Heart right ventricle (tissue), 16 donors: ENCODE measurements at regions not wholly inside any gene's neighbourhood (a gene's known extent, or its start where the extent isn't known, plus 50 kb on each side); places are given as distances from the start of the nearest gene placed in this dataset.

ENCODE experiments used
- ATAC-seq, 8 donors: fragments of 200-7000 bp; cut with Tn5 transposase; one replicate each; pipeline ENCODE4 v1.9.1; 2020; ENCODE audit warnings: mild to moderate bottlenecking in 8 of 8, moderate library complexity in 8 of 8, moderate number of reproducible peaks in 1 of 8
- DNase-seq, 2 donors: peaks; one replicate each; pipeline ENCODE4 v3.0.0-alpha.2; 2020
- H3K27ac ChIP-seq, 10 donors: fragments of 200-600 bp; sonication (generic) in 2 of 10; one replicate each; pipeline versions ENCODE4 v1.5.0 to v1.8.0; 2020 to 2022; ENCODE audit warnings: mild to moderate bottlenecking in 3 of 10
- H3K27me3 ChIP-seq, 7 donors: fragments of 200-600 bp; one replicate each; pipeline ENCODE4 v1.8.0; 2021 to 2022; ENCODE audit warnings: mild to moderate bottlenecking in 2 of 7
- H3K36me3 ChIP-seq, 9 donors: fragments of 200-600 bp; sonication (generic) in 1 of 9; one replicate each; pipeline versions ENCODE4 v1.5.0 to v1.8.0; 2020 to 2022; ENCODE audit warnings: mild to moderate bottlenecking in 2 of 9
- H3K4me1 ChIP-seq, 9 donors: fragments of 200-600 bp; sonication (generic) in 1 of 9; one replicate each; pipeline versions ENCODE4 v1.5.0 to v1.8.0; 2020 to 2022; ENCODE audit warnings: mild to moderate bottlenecking in 4 of 9
- H3K4me3 ChIP-seq, 10 donors: fragments of 200-600 bp; sonication (generic) in 2 of 10; one replicate each; pipeline versions ENCODE4 v1.5.0 to v1.8.0; 2020 to 2022; ENCODE audit warnings: mild to moderate bottlenecking in 7 of 10, moderate library complexity in 2 of 10
- H3K9me3 ChIP-seq, 11 donors: fragments of 200-600 bp in 10 of 11; sonication (generic) in 2 of 11; one replicate each; pipeline versions ENCODE4 v1.5.0 to v1.8.0; 2013 to 2022; ENCODE audit warnings: mild to moderate bottlenecking in 2 of 11, control low read depth in 1 of 11, moderate library complexity in 1 of 11
- WGBS, 2 donors: extraction: QIAGEN DNeasy Blood & Tissue Kit; methylation state at CpG; one replicate each; pipeline ENCODE4 v1.1.7; 2013; ENCODE audit warnings: inconsistent platforms in 1 of 2; 5-methylcytosine and 5-hydroxymethylcytosine counted together
- intact Hi-C, 10 donors: fragments of 100-400 bp; cut with DNase I; formaldehyde crosslinking; loops; one replicate each; pipeline versions ENCODE4 v1.11.1 to v1.14.2; 2022
- TF ChIP-seq, protein P1 (sequence below), 9 donors: fragments of 200-600 bp; sonication (generic) in 2 of 9; IDR thresholded peaks; one replicate each; pipeline versions ENCODE4 v1.5.0 to v1.8.0; 2021 to 2022; ENCODE audit warnings: antibody characterized with exemption in 9 of 9, mild to moderate bottlenecking in 5 of 9, moderate library complexity in 1 of 9
- donor health status: Arrhythmogenic right ventricular cardiomyopathy.
- donor health status: ischemic (EF 13 %, LVEDD 7.1; RV severe dilation, severe dysfunction).
- donor health status: healthy with polysubstance abuse.
- donor health status: DM: no; HTN: yes; CAD: no.
- donor health status: DM: no; HTN: no; CAD: no.
- donor health status: ischemic (EF 25% LVEDD 6.9; RV normal size, moderate dysfunction).
- donor health status: ischemic (EF 25% LVEDD 5.7; RV mildly dilated, moderate dysfunction).
- donor health status: healthy.
- donor health status: DM: yes; HTN: yes; CAD: no.
- donor health status: Ischemic cardiomyopathy.
- donor health status: ischemic (EF 35%, LVEDD 5.7; RV mildly dilated, moderate dysfunction).
- donor health status: nonischemic (EF 11% LVEDD 7.7; RV severe dilation, severe dysfunction).
- donor health status: DM: yes; HTN: yes; CAD: no.
- donor health status: PGD.
- donor health status: ischemic (EF 29% LVEDD 5.4; RV normal size, mild dysfunction).
- donor health status: nonischemic (EF 23%, LVEDD 6.1; RV moderate dilation, normal function).

DNA sequence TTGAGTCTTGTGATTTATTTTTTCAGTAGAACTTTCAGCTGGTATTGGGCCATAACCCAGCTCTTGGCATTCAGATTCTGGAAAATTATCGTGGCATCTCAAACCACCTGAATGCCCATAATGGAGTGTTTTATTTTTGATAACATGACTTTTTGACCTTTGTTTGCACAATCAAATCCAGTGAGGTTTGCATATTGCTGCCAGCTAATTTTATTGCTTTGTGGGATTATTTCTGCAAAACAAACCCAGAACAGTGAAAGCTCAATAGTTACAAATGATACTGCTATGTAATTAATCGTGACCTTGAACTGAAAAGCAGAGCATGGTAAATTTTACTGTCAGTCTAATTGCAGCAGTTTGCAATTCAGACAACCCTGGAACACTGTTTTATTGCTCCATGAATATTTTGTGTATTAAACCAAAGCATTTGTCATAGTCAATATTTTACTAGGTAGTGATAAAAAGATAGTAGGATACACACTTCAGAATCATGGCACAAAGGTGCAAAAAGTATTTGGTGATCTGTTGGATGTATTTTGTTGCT, 255.2 kb upstream of the NAV3 start:
- Histone ChIP-seq H3K36me3 (no peaks in the 10 kb centered on the region), H3K9me3 (no peaks in the 10 kb centered on the region), H3K4me1 (peaks cover 0 to 4% (median 0%) of the 10 kb centered on the region in 9 donors), H3K4me3 (no peak overlapping the region), H3K27me3 (no peaks in the 10 kb centered on the region), H3K27ac (no peak overlapping the region)
- 63 to 71% methylated on average over 2 of the region's 2 CpGs for WGBS, 2 donors
- TF ChIP-seq, protein P1, sequence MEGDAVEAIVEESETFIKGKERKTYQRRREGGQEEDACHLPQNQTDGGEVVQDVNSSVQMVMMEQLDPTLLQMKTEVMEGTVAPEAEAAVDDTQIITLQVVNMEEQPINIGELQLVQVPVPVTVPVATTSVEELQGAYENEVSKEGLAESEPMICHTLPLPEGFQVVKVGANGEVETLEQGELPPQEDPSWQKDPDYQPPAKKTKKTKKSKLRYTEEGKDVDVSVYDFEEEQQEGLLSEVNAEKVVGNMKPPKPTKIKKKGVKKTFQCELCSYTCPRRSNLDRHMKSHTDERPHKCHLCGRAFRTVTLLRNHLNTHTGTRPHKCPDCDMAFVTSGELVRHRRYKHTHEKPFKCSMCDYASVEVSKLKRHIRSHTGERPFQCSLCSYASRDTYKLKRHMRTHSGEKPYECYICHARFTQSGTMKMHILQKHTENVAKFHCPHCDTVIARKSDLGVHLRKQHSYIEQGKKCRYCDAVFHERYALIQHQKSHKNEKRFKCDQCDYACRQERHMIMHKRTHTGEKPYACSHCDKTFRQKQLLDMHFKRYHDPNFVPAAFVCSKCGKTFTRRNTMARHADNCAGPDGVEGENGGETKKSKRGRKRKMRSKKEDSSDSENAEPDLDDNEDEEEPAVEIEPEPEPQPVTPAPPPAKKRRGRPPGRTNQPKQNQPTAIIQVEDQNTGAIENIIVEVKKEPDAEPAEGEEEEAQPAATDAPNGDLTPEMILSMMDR (IDR thresholded peaks at IDR 0.05) = no peak
- ATAC-seq = no peak
- DNase-seq = no peak
- intact Hi-C loops = no loop called here

DNA sequence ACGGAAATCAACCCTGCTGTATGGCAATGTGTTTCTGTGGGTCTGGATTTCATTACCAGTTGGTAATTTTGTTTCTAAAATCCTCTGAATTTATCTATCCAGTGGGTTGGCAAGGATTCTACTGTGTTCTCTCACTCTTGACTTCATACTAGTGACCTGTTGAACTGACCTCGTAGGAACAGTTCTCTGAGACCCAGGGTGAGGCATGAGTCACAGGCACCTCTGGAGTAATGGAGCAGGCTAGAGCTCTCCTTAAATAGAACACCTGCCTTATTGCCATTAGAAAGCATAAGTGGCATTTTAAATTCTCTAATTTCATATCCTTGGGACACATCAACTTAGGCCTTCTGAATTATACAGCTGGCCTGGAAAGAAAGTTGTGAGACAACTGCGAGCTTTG, 258.3 kb upstream of the NAV3 start:
- DNase-seq (no peak), ATAC-seq (no peak)
- no peaks in the 10 kb centered on the region for H3K27me3 ChIP-seq
- H3K36me3 ChIP-seq = no peaks in the 10 kb centered on the region
- no peaks in the 10 kb centered on the region for H3K9me3 ChIP-seq
- WGBS, 2 donors = 80 to 81% methylated on average over 3 of the region's 3 CpGs
- H3K27ac ChIP-seq = no peak overlapping the region
- H3K4me1 ChIP-seq = peaks cover 0 to 4% (median 0%) of the 10 kb centered on the region in 9 donors
- no peak overlapping the region for H3K4me3 ChIP-seq
- intact Hi-C loops = no loop called here
- TF ChIP-seq, protein P1 (IDR thresholded peaks at IDR 0.05) = no peak

DNA sequence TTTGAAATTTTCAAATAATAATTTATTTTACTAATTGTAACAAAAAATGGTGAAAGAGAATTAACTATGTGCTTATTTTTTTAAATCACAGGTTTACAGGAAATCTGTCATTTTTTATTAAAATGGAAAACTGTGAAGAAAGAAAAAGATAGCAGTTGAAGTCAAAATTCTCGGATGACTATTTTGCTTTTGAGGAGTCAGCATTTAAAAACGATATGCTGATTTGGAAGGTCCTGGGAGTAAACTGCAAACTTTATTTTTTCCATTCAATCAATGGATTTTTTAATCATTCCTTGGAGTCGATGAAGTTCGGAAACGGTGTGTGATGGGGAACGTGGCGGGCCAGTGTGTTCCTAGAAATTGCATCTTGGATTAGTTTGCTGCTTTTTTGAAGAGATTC, 258.9 kb upstream of the NAV3 start:
- no peaks in the 10 kb centered on the region for H3K27me3 ChIP-seq
- no peak for ATAC-seq
- no peak overlapping the region for H3K27ac ChIP-seq
- H3K36me3 ChIP-seq = no peaks in the 10 kb centered on the region
- TF ChIP-seq, protein P1 (IDR thresholded peaks at IDR 0.05) = no peak
- H3K9me3 ChIP-seq = no peaks in the 10 kb centered on the region
- WGBS, 2 donors = 92 to 94% methylated on average over 7 of the region's 7 CpGs
- H3K4me1 ChIP-seq = peaks cover 0 to 4% (median 0%) of the 10 kb centered on the region in 9 donors
- H3K4me3 ChIP-seq = no peak overlapping the region
- intact Hi-C loops = no loop called here
- DNase-seq = no peak

DNA sequence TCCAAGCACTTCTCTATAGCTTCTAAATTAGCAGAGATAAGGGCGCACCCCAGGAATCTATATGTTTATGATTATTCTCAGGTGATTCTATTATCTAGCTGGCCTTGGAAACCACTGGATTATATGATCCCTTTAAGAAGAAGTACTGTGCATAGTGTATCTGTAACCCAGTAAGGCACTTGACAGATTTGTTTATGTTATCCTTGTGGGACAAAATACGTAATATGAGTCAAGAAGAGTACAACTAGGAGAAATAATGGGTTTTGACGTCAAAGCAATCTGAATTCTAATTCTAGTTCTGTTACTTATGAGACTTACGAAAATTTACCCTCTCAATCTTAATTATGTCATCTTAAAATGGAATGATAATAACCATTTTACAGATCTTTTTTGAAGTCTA, 259.6 kb upstream of the NAV3 start:
- no peaks in the 10 kb centered on the region for H3K27me3 ChIP-seq
- TF ChIP-seq, protein P1 (IDR thresholded peaks at IDR 0.05) = no peak
- H3K36me3 ChIP-seq = no peaks in the 10 kb centered on the region
- no peak for DNase-seq
- H3K9me3 ChIP-seq = no peaks in the 10 kb centered on the region
- no peak overlapping the region for H3K4me3 ChIP-seq
- intact Hi-C loops = no loop called here
- ATAC-seq = no peak
- no peak overlapping the region for H3K27ac ChIP-seq
- 92 to 98% methylated on average over 4 of the region's 4 CpGs for WGBS, 2 donors
- peaks cover 0 to 3% (median 0%) of the 10 kb centered on the region in 9 donors for H3K4me1 ChIP-seq
